KMS-11 (cell line): ENCODE measurements at regions not wholly inside any gene's neighbourhood (a gene's known extent, or its start where the extent isn't known, plus 50 kb on each side); places are given as distances from the start of the nearest gene placed in this dataset.

Experiments
- H2AFZ ChIP-seq: fragments of 200-600 bp; sonication (generic); 2 replicates; pipeline ENCODE4 v1.6.1; 2016; ENCODE audit warnings: antibody characterized with exemption, mixed run types, low read depth
- H3K27ac ChIP-seq: fragments of 200-600 bp; sonication (generic); 2 replicates; pipeline ENCODE4 v1.6.1; 2016; ENCODE audit warnings: mild to moderate bottlenecking, mixed run types
- H3K27me3 ChIP-seq: fragments of 200-600 bp; sonication (generic); 2 replicates; pipeline ENCODE4 v1.6.1; 2017; ENCODE audit warnings: mild to moderate bottlenecking, low read depth, mixed run types, moderate library complexity; ENCODE audit not compliant: insufficient read depth
- H3K36me3 ChIP-seq: fragments of 200-600 bp; sonication (generic); 2 replicates; pipeline ENCODE4 v1.6.1; 2017; ENCODE audit warnings: mild to moderate bottlenecking, mixed run types; ENCODE audit not compliant: insufficient read depth
- H3K4me1 ChIP-seq: fragments of 200-600 bp; sonication (generic); 2 replicates; pipeline ENCODE4 v1.6.1; 2016; ENCODE audit warnings: mild to moderate bottlenecking, low read depth, mixed run types; ENCODE audit not compliant: poor library complexity, severe bottlenecking
- H3K4me2 ChIP-seq: fragments of 200-600 bp; sonication (generic); 2 replicates; pipeline ENCODE4 v1.7.0; 2016; ENCODE audit warnings: mild to moderate bottlenecking, mixed run types
- H3K4me3 ChIP-seq: fragments of 200-600 bp; sonication (generic); IDR thresholded peaks from 2 replicates; pipeline ENCODE4 v1.6.1; 2017; ENCODE audit warnings: low read depth, low read length, mixed read lengths; ENCODE audit not compliant: insufficient read depth
- H3K79me2 ChIP-seq: fragments of 200-600 bp; sonication (generic); 2 replicates; pipeline ENCODE4 v1.6.1; 2016; ENCODE audit warnings: low read depth, mixed run types; ENCODE audit not compliant: insufficient read depth
- H3K9ac ChIP-seq: fragments of 200-600 bp; sonication (generic); 2 replicates; pipeline ENCODE4 v1.6.1; 2016; ENCODE audit warnings: mild to moderate bottlenecking, mixed run types
- H4K20me1 ChIP-seq: fragments of 200-600 bp; sonication (generic); 2 replicates; pipeline ENCODE4 v1.6.1; 2016; ENCODE audit warnings: mild to moderate bottlenecking, mixed run types; ENCODE audit not compliant: insufficient read depth
- CTCF ChIP-seq: fragments of 200-600 bp; sonication (generic); conservative IDR thresholded peaks from 2 replicates; pipeline ENCODE4 v1.6.1; 2017; ENCODE audit warnings: low read depth, mild to moderate bottlenecking, antibody characterized with exemption, low read length, moderate library complexity, mixed read lengths

GRCh38 chr18:55838319-55838718 lies 250.3 kb upstream of the TCF4 start:
- Histone ChIP-seq H3K27me3 (no peaks in the 10 kb centered on the region), H3K79me2 (no peaks in the 10 kb centered on the region), H3K4me1 (no peaks in the 10 kb centered on the region), H3K27ac (no peak overlapping the region), H3K4me2 (no peak overlapping the region), H4K20me1 (no peaks in the 10 kb centered on the region), H3K9ac (no peak overlapping the region), H2AFZ (no peak overlapping the region), H3K4me3 (no peak overlapping the region), H3K36me3 (no peaks in the 10 kb centered on the region)
- TF ChIP-seq CTCF, result no peak

- H3K79me2 ChIP-seq, result no peaks in the 10 kb centered on the region
- no peak overlapping the region for H3K4me2 ChIP-seq
- H3K4me3 ChIP-seq, result no peak overlapping the region
- H3K27me3 ChIP-seq, result no peaks in the 10 kb centered on the region
- no peak for TF ChIP-seq CTCF
- H2AFZ ChIP-seq, result no peak overlapping the region
- H4K20me1 ChIP-seq, result no peaks in the 10 kb centered on the region
- no peak overlapping the region for H3K9ac ChIP-seq
- H3K36me3 ChIP-seq, result no peaks in the 10 kb centered on the region
- no peaks in the 10 kb centered on the region for H3K4me1 ChIP-seq
- H3K27ac ChIP-seq, result no peak overlapping the region
These were observed 245.6 kb upstream of the TCF4 start for GRCh38 chr18:55833543-55833942.

GRCh38 chr18:55830544-55830943 lies 242.6 kb upstream of the TCF4 start:
- Histone ChIP-seq H3K27me3 (no peaks in the 10 kb centered on the region), H2AFZ (no peak overlapping the region), H3K9ac (no peak overlapping the region), H4K20me1 (no peaks in the 10 kb centered on the region), H3K4me3 (no peak overlapping the region), H3K4me1 (no peaks in the 10 kb centered on the region), H3K27ac (no peak overlapping the region), H3K79me2 (no peaks in the 10 kb centered on the region), H3K36me3 (no peaks in the 10 kb centered on the region), H3K4me2 (no peak overlapping the region)
- TF ChIP-seq CTCF, result no peak

- Histone ChIP-seq H3K27ac (no peak overlapping the region), H3K27me3 (no peaks in the 10 kb centered on the region), H2AFZ (no peak overlapping the region), H3K4me1 (no peaks in the 10 kb centered on the region), H3K9ac (no peak overlapping the region), H3K36me3 (no peaks in the 10 kb centered on the region), H4K20me1 (no peaks in the 10 kb centered on the region), H3K4me2 (no peak overlapping the region), H3K79me2 (no peaks in the 10 kb centered on the region), H3K4me3 (no peak overlapping the region)
- no peak for TF ChIP-seq CTCF
These were observed 233.2 kb upstream of the TCF4 start for GRCh38 chr18:55821219-55821618.

GRCh38 chr18:55819448-55819847 lies 231.5 kb upstream of the TCF4 start:
- no peaks in the 10 kb centered on the region for H3K4me1 ChIP-seq
- H3K4me2 ChIP-seq, result no peak overlapping the region
- H3K27me3 ChIP-seq, result no peaks in the 10 kb centered on the region
- H3K79me2 ChIP-seq, result no peaks in the 10 kb centered on the region
- no peak overlapping the region for H3K4me3 ChIP-seq
- TF ChIP-seq CTCF, result no peak
- no peaks in the 10 kb centered on the region for H3K36me3 ChIP-seq
- no peak overlapping the region for H3K9ac ChIP-seq
- H3K27ac ChIP-seq, result no peak overlapping the region
- no peaks in the 10 kb centered on the region for H4K20me1 ChIP-seq
- H2AFZ ChIP-seq, result no peak overlapping the region
